ENCODE measurements at regions not wholly inside any gene's neighbourhood (a gene's known extent, or its start where the extent isn't known, plus 50 kb on each side); places are given as distances from the start of the nearest gene placed in this dataset.

- H3K27ac Mint-ChIP-seq (ENCODE audit: unreplicated experiment), result no peak overlapping the region
- H3K27me3 Mint-ChIP-seq (ENCODE audit: low read depth), result peaks cover 4% of the 10 kb centered on the region
- TF ChIP-seq, protein P1, sequence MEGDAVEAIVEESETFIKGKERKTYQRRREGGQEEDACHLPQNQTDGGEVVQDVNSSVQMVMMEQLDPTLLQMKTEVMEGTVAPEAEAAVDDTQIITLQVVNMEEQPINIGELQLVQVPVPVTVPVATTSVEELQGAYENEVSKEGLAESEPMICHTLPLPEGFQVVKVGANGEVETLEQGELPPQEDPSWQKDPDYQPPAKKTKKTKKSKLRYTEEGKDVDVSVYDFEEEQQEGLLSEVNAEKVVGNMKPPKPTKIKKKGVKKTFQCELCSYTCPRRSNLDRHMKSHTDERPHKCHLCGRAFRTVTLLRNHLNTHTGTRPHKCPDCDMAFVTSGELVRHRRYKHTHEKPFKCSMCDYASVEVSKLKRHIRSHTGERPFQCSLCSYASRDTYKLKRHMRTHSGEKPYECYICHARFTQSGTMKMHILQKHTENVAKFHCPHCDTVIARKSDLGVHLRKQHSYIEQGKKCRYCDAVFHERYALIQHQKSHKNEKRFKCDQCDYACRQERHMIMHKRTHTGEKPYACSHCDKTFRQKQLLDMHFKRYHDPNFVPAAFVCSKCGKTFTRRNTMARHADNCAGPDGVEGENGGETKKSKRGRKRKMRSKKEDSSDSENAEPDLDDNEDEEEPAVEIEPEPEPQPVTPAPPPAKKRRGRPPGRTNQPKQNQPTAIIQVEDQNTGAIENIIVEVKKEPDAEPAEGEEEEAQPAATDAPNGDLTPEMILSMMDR (conservative IDR thresholded peaks at IDR 0.05), result no peak
- no peaks in the 10 kb centered on the region for H3K4me1 Mint-ChIP-seq
- DNase-seq (ENCODE audit: low read depth, low spot score), result no peak
- no peaks in the 10 kb centered on the region for H3K36me3 Mint-ChIP-seq (ENCODE audit: low read depth)
- peaks cover 3% of the 10 kb centered on the region for H3K9me3 Mint-ChIP-seq
- no peak overlapping the region for H3K4me3 Mint-ChIP-seq
These were observed 207.9 kb upstream of the SATB1 start for GRCh38 chr3:18633002-18633401.

DNA sequence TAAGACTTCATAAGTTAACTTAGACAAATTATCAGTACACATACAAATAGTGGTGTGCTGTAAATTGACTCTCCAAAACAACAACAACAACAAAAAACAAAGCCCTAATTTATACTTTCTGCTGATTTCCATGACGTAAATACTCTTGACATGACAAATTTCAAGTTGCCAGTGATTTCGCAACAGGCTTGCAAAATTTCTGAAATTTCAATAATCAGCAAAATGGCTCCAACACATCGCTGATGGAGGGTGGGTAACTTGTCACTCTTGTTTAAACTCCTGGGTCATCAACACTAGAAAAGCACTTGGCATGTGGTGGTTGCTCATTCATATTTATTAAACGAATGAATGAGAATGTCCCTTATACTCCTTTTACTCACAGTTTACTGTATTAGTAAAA is 205.2 kb upstream of the SATB1 start:
- Mint-ChIP-seq H3K36me3 (ENCODE audit: low read depth) (no peaks in the 10 kb centered on the region), H3K9me3 (no peaks in the 10 kb centered on the region), H3K4me3 (no peak overlapping the region), H3K27me3 (ENCODE audit: low read depth) (peaks cover 4% of the 10 kb centered on the region), H3K27ac (ENCODE audit: unreplicated experiment) (no peak overlapping the region), H3K4me1 (no peaks in the 10 kb centered on the region)
- DNase-seq (ENCODE audit: low read depth, low spot score), result no peak
- TF ChIP-seq, protein P1 (conservative IDR thresholded peaks at IDR 0.05), result no peak

DNA sequence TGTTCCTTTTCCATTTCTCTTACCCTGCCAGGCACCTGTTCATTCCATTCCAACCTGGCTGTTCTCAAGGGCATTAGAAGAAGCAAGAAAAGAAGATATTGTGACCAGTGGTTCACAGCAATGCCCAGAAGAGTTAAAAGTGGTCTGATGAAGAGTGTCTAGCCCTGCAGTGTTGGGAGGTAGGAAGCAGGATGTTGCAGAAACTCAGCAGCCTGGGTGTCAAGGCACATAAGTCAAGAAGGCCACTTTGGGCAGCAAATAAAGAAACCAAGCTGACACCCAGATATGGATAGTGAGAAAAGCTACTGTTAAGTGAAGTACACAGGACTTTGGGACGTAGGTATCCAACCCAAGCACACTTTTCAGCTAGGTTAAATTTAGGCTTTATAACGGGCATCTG is 199.9 kb upstream of the SATB1 start:
- no peaks in the 10 kb centered on the region for H3K9me3 Mint-ChIP-seq
- no peak overlapping the region for H3K27ac Mint-ChIP-seq (ENCODE audit: unreplicated experiment)
- no peaks in the 10 kb centered on the region for H3K36me3 Mint-ChIP-seq (ENCODE audit: low read depth)
- no peak overlapping the region for H3K4me3 Mint-ChIP-seq
- TF ChIP-seq, protein P1 (conservative IDR thresholded peaks at IDR 0.05), result no peak
- no peak for DNase-seq (ENCODE audit: low read depth, low spot score)
- no peaks in the 10 kb centered on the region for H3K4me1 Mint-ChIP-seq
- H3K27me3 Mint-ChIP-seq (ENCODE audit: low read depth), result no peaks in the 10 kb centered on the region

DNA sequence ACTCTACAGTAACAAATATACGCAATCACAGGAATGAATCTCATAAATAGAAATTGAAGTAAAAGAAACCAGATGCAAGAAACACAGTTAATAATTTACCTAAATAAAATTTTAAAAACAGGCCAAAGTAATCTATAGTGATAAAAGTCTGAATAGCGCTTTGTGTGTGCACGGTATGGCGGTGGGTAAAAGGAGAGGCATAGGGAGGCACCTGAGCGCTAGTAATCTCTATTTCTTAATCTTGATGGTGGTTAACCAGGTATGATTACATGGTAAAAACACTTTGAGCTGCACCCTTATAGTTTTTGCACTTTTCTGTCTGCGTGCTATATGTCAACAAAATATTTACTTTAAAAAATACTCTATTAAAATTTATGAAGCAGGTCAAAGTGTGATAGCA is 198.1 kb upstream of the SATB1 start:
- Mint-ChIP-seq H3K4me1 (no peaks in the 10 kb centered on the region), H3K9me3 (no peaks in the 10 kb centered on the region), H3K36me3 (ENCODE audit: low read depth) (no peaks in the 10 kb centered on the region)

GRCh38 chr3:18618723-18619122 is 193.6 kb upstream of the SATB1 start:
- TF ChIP-seq, protein P1 (conservative IDR thresholded peaks at IDR 0.05), result no peak
- no peaks in the 10 kb centered on the region for H3K4me1 Mint-ChIP-seq
- H3K9me3 Mint-ChIP-seq, result no peaks in the 10 kb centered on the region
- H3K27me3 Mint-ChIP-seq (ENCODE audit: low read depth), result no peaks in the 10 kb centered on the region
- no peak for DNase-seq (ENCODE audit: low read depth, low spot score)
- H3K36me3 Mint-ChIP-seq (ENCODE audit: low read depth), result no peaks in the 10 kb centered on the region
- H3K4me3 Mint-ChIP-seq, result no peak overlapping the region
- H3K27ac Mint-ChIP-seq (ENCODE audit: unreplicated experiment), result no peak overlapping the region

More for the DNA sequence above, 198.1 kb upstream of the SATB1 start:
- no peak overlapping the region for H3K4me3 Mint-ChIP-seq
- H3K27me3 Mint-ChIP-seq (ENCODE audit: low read depth), result no peaks in the 10 kb centered on the region
- DNase-seq (ENCODE audit: low read depth, low spot score), result no peak
- TF ChIP-seq, protein P1 (conservative IDR thresholded peaks at IDR 0.05), result no peak
- H3K27ac Mint-ChIP-seq (ENCODE audit: unreplicated experiment), result no peak overlapping the region

DNA sequence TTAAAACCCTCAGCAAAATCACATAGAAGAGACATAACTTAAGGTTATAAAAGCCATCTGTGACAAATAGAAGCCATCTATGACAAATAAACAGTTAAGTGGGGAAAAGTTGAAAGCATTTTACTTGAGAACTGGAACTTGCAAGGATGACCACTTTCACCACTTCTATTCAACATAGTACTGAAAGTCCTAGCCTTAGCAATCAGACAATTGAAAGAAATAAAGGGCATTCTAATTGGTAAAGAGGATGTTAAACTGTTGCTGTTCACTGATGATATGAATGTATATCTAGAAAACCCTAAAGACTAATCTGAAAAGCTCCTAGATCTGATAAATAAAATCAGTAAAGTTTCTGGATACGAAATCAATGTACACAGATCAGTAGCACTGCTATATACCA is 186.9 kb upstream of the SATB1 start:
- Mint-ChIP-seq H3K27ac (ENCODE audit: unreplicated experiment) (no peak overlapping the region), H3K4me1 (no peaks in the 10 kb centered on the region), H3K9me3 (peaks cover 7% of the 10 kb centered on the region), H3K4me3 (no peak overlapping the region), H3K27me3 (ENCODE audit: low read depth) (no peaks in the 10 kb centered on the region), H3K36me3 (ENCODE audit: low read depth) (peaks cover 4% of the 10 kb centered on the region)
- TF ChIP-seq, protein P1 (conservative IDR thresholded peaks at IDR 0.05), result no peak
- DNase-seq (ENCODE audit: low read depth, low spot score), result no peak

All from neural crest cell (in vitro differentiated cells).